Spleen (tissue), 7 donors: ENCODE measurements at regions not wholly inside any gene's neighbourhood (a gene's known extent, or its start where the extent isn't known, plus 50 kb on each side); places are given as distances from the start of the nearest gene placed in this dataset.

Source experiments
- CTCF ChIP-seq, 11 experiments: fragments of 200-600 bp in 7 of 11; fragments of 450-650 bp in 4 of 11; sonication (generic) in 4 of 11; IDR thresholded peaks in 8 of 11; conservative IDR thresholded peaks in 3 of 11; 1 replicate in 7 of 11; 2 replicates in 4 of 11; pipeline versions ENCODE4 v1.4.0 to v1.8.0; 2016 to 2021; ENCODE audit warnings: antibody characterized with exemption in 11 of 11, inconsistent platforms in 4 of 11, mild to moderate bottlenecking in 1 of 11
- POLR2A ChIP-seq, 3 donors: fragments of 450-650 bp; IDR thresholded peaks; one replicate each; pipeline ENCODE4 v1.5.1; 2017; ENCODE audit warnings: antibody characterized with exemption in 3 of 3, mild to moderate bottlenecking in 1 of 3
- POLR2AphosphoS5 ChIP-seq, 3 donors: sonication (generic); formaldehyde crosslinking; IDR thresholded peaks; one replicate each; pipeline ENCODE4 v1.5.1; 2017; ENCODE audit warnings: antibody characterized with exemption in 3 of 3
- donor health status: DM: no; HTN: no; CAD: no; lungs with moderate emphysema.
- donor health status: DM: no; HTN: no; CAD: no.
- donor health status: DM: no; HTN: no; CAD: no.

GRCh38 chr19:30667227-30667626 lies 295.0 kb downstream of the ZNF536 start:
- TF ChIP-seq CTCF (IDR thresholded peaks at IDR 0.05 in 8 of 11, conservative IDR thresholded peaks at IDR 0.05 in 3 of 11) (no peak), POLR2A (IDR thresholded peaks at IDR 0.05) (no peak), POLR2AphosphoS5 (IDR thresholded peaks at IDR 0.05) (no peak)
